Adrenal gland (tissue), 9 donors: ENCODE measurements at regions not wholly inside any gene's neighbourhood (a gene's known extent, or its start where the extent isn't known, plus 50 kb on each side); places are given as distances from the start of the nearest gene placed in this dataset.
"Not testable (repeated sequence)": the region's sequence is repeated elsewhere in the genome, so short reads cannot be mapped to it uniquely, and the experiment has no call there.

ENCODE experiments used
- DNase-seq, 7 donors: peaks; one replicate each; pipeline ENCODE4 v3.0.0-alpha.2; 2019 to 2020
- H3K27ac ChIP-seq, 5 donors: fragments of 200-600 bp; sonication (generic) in 4 of 5; 1 replicate in 3 of 5; 2 replicates in 2 of 5; pipeline versions ENCODE4 v1.5.1 to v1.8.0; 2016 to 2020; ENCODE audit warnings: mild to moderate bottlenecking in 1 of 5
- H3K27me3 ChIP-seq: fragments of 200-600 bp; 2 replicates; pipeline ENCODE4 v1.8.0; 2021
- H3K36me3 ChIP-seq, 2 donors: fragments of 200-600 bp; replicated peaks in 1 of 2; 1 replicate in 1 of 2; 2 replicates in 1 of 2; pipeline versions ENCODE4 v1.5.1 to v1.8.0; 2018 to 2022
- H3K4me1 ChIP-seq, 2 donors: fragments of 200-600 bp; replicated peaks in 1 of 2; 1 replicate in 1 of 2; 2 replicates in 1 of 2; pipeline versions ENCODE4 v1.5.1 to v1.8.0; 2018 to 2021
- H3K4me3 ChIP-seq, 4 donors: fragments of 200-600 bp; sonication (generic) in 3 of 4; one replicate each; pipeline ENCODE4 v1.5.1; 2016 to 2018
- H3K9me3 ChIP-seq, 3 donors: fragments of 200-600 bp; sonication (generic) in 1 of 3; replicated peaks in 1 of 3; 1 replicate in 2 of 3; 2 replicates in 1 of 3; pipeline versions ENCODE4 v1.5.1 to v1.8.0; 2016 to 2021
- POLR2A ChIP-seq, 2 donors: fragments of 450-650 bp; IDR thresholded peaks; one replicate each; pipeline ENCODE4 v1.6.1; 2017; ENCODE audit warnings: antibody characterized with exemption in 2 of 2, mild to moderate bottlenecking in 2 of 2, moderate library complexity in 1 of 2
- WGBS, 4 donors: extraction: QIAGEN DNeasy Blood & Tissue Kit in 2 of 4; methylation state at CpG; one replicate each; pipeline versions ENCODE4 v1.1.5 to v1.1.7; 2013 to 2017; 5-methylcytosine and 5-hydroxymethylcytosine counted together
- intact Hi-C, 2 donors: fragments of 100-400 bp; cut with DNase I; formaldehyde crosslinking; loops; one replicate each; pipeline versions ENCODE4 v1.14.1 to v1.15.0; 2022 to 2023
- TF ChIP-seq, protein P1 (sequence below), 6 experiments: fragments of 450-650 bp in 4 of 6; fragments of 200-600 bp in 2 of 6; sonication (generic) in 1 of 6; IDR thresholded peaks; 1 replicate in 5 of 6; 2 replicates in 1 of 6; pipeline versions ENCODE4 v1.5.1 to v1.8.0; 2016 to 2021; ENCODE audit warnings: antibody characterized with exemption in 6 of 6, mild to moderate bottlenecking in 2 of 6, moderate library complexity in 1 of 6
- donor health status: healthy with polysubstance abuse.
- donor health status: Bipolar disorder and iron deficiency.
- donor health status: DM: yes; HTN: yes; CAD: no.
- donor health status: DM: no; HTN: no; CAD: no.
- donor health status: DM: no; HTN: no; CAD: no.

GRCh38 chr7:42645906-42646305, 266.0 kb downstream of the C7orf25 start:
- intact Hi-C loops, result no loop called here
- WGBS, 4 donors, result 62 to 68% (median 66%) methylated on average over 3 of the region's 3 CpGs

DNA sequence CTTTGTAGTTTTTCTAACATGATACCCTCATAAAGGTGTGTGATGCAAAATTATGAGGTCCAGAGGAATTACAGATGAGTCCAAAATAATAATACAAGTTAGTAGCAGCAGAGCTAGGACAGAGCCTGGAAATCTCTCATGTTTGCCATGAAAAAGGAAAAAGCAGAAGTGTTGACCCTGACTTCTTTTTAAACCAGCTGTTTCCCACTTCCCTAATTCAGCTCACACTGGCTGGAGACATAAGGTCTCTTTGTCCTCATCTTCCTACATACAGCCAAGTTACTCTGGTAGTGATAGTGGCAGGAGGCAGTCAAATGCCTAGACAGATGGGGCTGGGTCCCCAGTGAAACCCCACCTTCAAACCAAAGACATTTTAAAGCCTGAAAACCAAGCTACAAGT, 269.2 kb downstream of the C7orf25 start:
- no peaks in the 10 kb centered on the region for H3K9me3 ChIP-seq
- no peak overlapping the region for H3K4me3 ChIP-seq
- TF ChIP-seq, protein P1, sequence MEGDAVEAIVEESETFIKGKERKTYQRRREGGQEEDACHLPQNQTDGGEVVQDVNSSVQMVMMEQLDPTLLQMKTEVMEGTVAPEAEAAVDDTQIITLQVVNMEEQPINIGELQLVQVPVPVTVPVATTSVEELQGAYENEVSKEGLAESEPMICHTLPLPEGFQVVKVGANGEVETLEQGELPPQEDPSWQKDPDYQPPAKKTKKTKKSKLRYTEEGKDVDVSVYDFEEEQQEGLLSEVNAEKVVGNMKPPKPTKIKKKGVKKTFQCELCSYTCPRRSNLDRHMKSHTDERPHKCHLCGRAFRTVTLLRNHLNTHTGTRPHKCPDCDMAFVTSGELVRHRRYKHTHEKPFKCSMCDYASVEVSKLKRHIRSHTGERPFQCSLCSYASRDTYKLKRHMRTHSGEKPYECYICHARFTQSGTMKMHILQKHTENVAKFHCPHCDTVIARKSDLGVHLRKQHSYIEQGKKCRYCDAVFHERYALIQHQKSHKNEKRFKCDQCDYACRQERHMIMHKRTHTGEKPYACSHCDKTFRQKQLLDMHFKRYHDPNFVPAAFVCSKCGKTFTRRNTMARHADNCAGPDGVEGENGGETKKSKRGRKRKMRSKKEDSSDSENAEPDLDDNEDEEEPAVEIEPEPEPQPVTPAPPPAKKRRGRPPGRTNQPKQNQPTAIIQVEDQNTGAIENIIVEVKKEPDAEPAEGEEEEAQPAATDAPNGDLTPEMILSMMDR (IDR thresholded peaks at IDR 0.05), result no peak
- TF ChIP-seq POLR2A (IDR thresholded peaks at IDR 0.05), result no peak
- H3K36me3 ChIP-seq, result no peaks in the 10 kb centered on the region
- no peak for DNase-seq
- H3K4me1 ChIP-seq, result no peaks in the 10 kb centered on the region
- intact Hi-C loops, result no loop called here
- no peaks in the 10 kb centered on the region for H3K27me3 ChIP-seq
- no peak overlapping the region for H3K27ac ChIP-seq

More at GRCh38 chr7:42645906-42646305, 266.0 kb downstream of the C7orf25 start:
- no peak overlapping the region for H3K27ac ChIP-seq
- H3K4me1 ChIP-seq, result no peaks in the 10 kb centered on the region
- no peaks in the 10 kb centered on the region for H3K27me3 ChIP-seq
- H3K36me3 ChIP-seq, result no peaks in the 10 kb centered on the region
- no peak for DNase-seq
- H3K4me3 ChIP-seq, result no peak overlapping the region
- no peaks in the 10 kb centered on the region for H3K9me3 ChIP-seq
- no peak for TF ChIP-seq POLR2A (IDR thresholded peaks at IDR 0.05)
- TF ChIP-seq, protein P1 (IDR thresholded peaks at IDR 0.05), result no peak

GRCh38 chr7:42639930-42640329, 271.9 kb downstream of the C7orf25 start:
- no peak overlapping the region for H3K27ac ChIP-seq
- H3K36me3 ChIP-seq, result no peaks in the 10 kb centered on the region
- no peaks in the 10 kb centered on the region for H3K4me1 ChIP-seq
- no peak overlapping the region for H3K4me3 ChIP-seq
- no peaks in the 10 kb centered on the region for H3K27me3 ChIP-seq
- intact Hi-C loops, result no loop called here
- WGBS, 4 donors, result 79 to 86% (median 81%) methylated on average over 5 of the region's 5 CpGs
- no peak for DNase-seq
- H3K9me3 ChIP-seq, result no peaks in the 10 kb centered on the region
- TF ChIP-seq, protein P1 (IDR thresholded peaks at IDR 0.05), result no peak
- no peak for TF ChIP-seq POLR2A (IDR thresholded peaks at IDR 0.05)

DNA sequence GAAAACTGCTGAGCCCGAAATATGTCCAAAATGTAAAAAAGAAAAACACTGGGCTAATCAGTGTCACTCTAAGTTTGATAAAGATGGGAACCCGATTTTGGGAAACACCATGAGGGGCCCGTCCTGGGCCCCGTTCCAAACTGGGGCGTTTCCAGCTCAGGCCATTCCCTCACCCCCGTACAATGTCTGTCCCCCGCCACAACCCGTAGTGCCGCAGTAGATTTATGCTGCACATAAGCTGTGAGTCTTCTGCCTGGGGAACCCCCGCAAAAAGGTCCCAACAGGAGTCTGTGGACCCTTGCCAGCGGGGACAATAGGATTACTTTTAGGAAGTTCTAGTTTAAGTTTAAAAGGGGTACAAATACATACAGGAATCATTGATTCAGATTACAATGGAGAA, 275.5 kb downstream of the C7orf25 start:
- intact Hi-C loops, H3K27ac ChIP-seq, H3K4me3 ChIP-seq, H3K4me1 ChIP-seq, H3K27me3 ChIP-seq, H3K9me3 ChIP-seq, DNase-seq, H3K36me3 ChIP-seq: not testable (repeated sequence)
- 72 to 82% (median 77%) methylated on average over 11 of the region's 11 CpGs for WGBS, 4 donors

DNA sequence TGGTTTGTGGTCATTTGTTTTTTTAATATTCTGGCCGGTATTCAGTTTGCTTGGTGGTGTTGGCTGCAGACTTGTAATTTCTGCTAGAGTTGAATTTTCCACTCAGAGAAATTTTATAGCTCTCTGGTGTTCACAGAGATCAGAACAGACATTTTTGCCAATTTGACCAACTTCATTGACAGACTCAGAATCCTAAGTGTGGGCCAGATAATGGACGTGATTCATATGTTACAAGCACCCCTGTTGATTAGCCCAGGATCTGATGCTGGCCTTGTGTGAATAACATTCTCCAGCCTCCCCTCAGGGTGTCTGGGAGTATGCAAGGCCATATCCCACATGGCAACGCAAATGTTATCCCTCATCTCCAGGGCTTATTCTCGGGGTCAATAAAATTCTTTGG, 283.8 kb downstream of the C7orf25 start:
- TF ChIP-seq, protein P1 (IDR thresholded peaks at IDR 0.05), result no peak
- no peak for TF ChIP-seq POLR2A (IDR thresholded peaks at IDR 0.05)
- intact Hi-C loops, result no loop called here
- WGBS, 4 donors, result 54 to 71% (median 63%) methylated on average over 4 of the region's 4 CpGs
- no peak overlapping the region for H3K4me3 ChIP-seq
- no peaks in the 10 kb centered on the region for H3K4me1 ChIP-seq
- DNase-seq, result no peak
- H3K36me3 ChIP-seq, result no peaks in the 10 kb centered on the region
- H3K27ac ChIP-seq, result no peak overlapping the region
- H3K27me3 ChIP-seq, result no peaks in the 10 kb centered on the region
- no peaks in the 10 kb centered on the region for H3K9me3 ChIP-seq
